HL-60 (cell line): ENCODE measurements at regions not wholly inside any gene's neighbourhood (a gene's known extent, or its start where the extent isn't known, plus 50 kb on each side); places are given as distances from the start of the nearest gene placed in this dataset.

Experiments
- CTCF ChIP-seq: IDR thresholded peaks from one replicate; pipeline ENCODE4 v1.5.1; 2011; ENCODE audit warnings: low read length, control low read depth, inconsistent platforms; ENCODE audit not compliant: insufficient read depth
- POLR2AphosphoS5 ChIP-seq: IDR thresholded peaks from 2 replicates; pipeline ENCODE4 v1.6.1; 2012; ENCODE audit warnings: low read depth
- SPI1 ChIP-seq: IDR thresholded peaks from 2 replicates; pipeline ENCODE4 v1.6.1; 2012; ENCODE audit warnings: low read depth, mild to moderate bottlenecking, borderline replicate concordance
- TF ChIP-seq, protein P1 (sequence below): IDR thresholded peaks from 2 replicates; pipeline ENCODE4 v1.6.1; 2012; ENCODE audit warnings: low read depth; ENCODE audit not compliant: insufficient replicate concordance

DNA sequence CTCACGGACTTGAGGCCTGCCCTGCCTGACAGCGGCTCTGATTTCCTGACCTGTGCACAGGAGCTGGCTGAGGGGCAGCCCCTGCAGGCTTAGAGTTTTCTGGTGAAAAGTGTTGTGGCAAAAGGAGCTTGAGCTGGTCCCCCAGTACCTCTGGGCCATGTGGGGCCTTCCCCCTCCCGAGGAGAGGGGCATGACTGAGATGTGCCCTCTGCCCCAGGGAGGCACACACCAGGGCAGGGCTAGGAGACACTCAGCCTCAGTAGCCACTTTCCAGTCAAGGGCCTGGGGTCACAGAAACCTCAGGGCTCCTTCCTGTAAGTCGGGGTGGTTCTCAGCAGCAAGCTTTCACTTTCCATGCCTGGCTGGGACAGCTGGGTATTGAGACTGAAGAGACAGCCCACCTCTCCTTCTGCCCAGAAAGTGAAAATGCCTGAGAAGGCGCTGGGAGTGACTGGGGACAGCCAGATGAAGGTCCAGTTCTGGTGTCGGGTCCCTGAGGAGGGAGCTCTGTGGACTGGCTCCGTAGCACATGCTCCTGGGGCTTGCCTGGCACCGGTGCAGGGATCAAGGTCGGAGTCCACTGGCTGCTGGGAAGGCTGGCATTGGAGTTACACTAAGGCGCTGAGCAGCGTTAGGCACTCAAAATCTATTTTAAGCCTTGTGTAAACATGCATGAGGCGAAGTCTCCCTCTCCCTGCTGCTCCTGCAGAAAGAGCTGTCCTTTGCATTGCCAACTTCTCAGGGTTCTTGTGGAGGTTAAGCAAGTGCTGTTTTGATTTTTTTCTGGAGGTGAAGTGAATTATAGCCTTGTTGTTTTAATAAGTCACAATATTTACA is 394.9 kb downstream of the GADD45G start:
- TF ChIP-seq CTCF (no peak), SPI1 (no peak), POLR2AphosphoS5 (no peak)
- TF ChIP-seq, protein P1, sequence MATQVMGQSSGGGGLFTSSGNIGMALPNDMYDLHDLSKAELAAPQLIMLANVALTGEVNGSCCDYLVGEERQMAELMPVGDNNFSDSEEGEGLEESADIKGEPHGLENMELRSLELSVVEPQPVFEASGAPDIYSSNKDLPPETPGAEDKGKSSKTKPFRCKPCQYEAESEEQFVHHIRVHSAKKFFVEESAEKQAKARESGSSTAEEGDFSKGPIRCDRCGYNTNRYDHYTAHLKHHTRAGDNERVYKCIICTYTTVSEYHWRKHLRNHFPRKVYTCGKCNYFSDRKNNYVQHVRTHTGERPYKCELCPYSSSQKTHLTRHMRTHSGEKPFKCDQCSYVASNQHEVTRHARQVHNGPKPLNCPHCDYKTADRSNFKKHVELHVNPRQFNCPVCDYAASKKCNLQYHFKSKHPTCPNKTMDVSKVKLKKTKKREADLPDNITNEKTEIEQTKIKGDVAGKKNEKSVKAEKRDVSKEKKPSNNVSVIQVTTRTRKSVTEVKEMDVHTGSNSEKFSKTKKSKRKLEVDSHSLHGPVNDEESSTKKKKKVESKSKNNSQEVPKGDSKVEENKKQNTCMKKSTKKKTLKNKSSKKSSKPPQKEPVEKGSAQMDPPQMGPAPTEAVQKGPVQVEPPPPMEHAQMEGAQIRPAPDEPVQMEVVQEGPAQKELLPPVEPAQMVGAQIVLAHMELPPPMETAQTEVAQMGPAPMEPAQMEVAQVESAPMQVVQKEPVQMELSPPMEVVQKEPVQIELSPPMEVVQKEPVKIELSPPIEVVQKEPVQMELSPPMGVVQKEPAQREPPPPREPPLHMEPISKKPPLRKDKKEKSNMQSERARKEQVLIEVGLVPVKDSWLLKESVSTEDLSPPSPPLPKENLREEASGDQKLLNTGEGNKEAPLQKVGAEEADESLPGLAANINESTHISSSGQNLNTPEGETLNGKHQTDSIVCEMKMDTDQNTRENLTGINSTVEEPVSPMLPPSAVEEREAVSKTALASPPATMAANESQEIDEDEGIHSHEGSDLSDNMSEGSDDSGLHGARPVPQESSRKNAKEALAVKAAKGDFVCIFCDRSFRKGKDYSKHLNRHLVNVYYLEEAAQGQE = no peak
